IPS-NIHi11 (cell line): ENCODE measurements at regions not wholly inside any gene's neighbourhood (a gene's known extent, or its start where the extent isn't known, plus 50 kb on each side); places are given as distances from the start of the nearest gene placed in this dataset.
"Not testable (repeated sequence)": the region's sequence is repeated elsewhere in the genome, so short reads cannot be mapped to it uniquely, and the experiment has no call there.

Experiments used
- DNase-seq: peaks from one replicate; pipeline ENCODE4 v3.0.0; 2012; ENCODE audit warnings: mixed read lengths, low spot score

DNA sequence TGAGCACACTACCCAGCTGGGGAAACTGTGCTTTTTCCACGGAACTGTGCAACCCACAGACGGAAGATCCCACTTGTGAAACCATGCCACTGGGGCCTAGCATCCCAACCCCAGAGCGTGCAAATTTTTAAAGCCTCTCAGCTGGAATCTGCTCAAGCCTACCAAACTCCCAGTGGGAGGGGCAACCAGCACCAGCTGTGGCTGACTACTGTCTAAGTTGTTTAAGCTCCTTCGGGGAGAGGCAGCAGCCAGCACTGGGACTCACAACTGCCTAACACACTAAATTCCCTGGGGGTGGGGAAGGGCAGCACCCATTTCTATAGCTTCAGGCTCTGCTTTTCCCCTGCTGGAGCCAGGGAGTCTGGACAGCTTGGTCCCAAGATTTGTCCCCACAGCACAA is 287.6 kb upstream of the MSX2 start:
- no peak for DNase-seq

DNA sequence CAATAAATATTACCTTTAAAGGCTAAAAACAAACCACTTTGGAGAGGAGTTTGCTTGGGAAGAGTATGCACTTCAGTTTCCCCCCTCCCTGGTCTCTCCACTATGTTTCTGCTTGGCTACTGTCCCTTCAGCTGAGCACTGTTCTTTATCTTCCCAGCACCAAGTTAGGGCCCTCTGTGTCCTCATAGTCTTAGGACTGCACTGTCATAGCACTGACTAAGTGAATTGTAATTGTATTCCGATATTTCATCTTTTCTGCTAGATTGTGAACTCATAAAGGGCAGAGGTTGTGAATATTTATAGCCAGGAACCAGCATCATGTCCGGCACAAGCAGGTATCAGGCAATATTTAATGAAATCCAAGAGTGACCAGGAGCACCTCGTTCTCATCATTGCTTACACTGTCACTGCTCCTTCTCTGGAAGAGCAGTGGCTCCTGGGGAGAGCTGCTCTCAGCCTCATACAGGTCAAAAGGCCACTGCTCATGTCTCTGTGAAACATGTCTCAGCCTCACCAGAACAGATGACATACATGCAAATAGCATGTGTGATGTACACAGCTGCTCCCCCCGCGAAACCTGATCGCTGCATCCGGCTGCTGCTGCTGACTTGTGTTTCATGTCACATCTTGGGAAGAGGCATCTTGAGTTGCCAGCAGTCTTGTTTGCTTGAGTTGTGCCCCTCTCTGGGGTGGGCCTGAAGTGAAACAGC is 279.7 kb upstream of the MSX2 start:
- no peak for DNase-seq

GRCh38 chr5:174446446-174446845 is 277.9 kb upstream of the MSX2 start:
- DNase-seq: no peak

- DNase-seq: no peak
Observed at GRCh38 chr5:174446988-174447387, 277.4 kb upstream of the MSX2 start.

DNA sequence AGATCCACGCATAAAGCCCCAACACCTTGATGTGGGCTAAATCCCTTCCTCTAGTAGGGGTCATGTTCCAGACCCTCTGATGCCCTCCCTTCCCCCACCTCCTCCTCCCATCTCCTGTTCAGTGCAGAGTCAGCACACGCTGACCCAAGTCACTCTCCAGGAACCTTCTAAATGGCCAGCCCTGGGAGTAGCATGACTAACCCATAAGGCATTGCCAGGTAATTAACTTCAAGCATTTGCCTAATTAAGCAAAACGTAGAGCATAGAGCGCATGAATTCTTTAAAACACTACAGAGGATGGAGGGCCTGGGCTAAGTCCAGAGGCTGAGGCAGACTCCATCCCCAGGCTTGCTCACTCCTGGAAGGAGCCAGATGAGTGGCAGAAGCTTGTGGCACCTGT is 276.3 kb upstream of the MSX2 start:
- no peak for DNase-seq

DNA sequence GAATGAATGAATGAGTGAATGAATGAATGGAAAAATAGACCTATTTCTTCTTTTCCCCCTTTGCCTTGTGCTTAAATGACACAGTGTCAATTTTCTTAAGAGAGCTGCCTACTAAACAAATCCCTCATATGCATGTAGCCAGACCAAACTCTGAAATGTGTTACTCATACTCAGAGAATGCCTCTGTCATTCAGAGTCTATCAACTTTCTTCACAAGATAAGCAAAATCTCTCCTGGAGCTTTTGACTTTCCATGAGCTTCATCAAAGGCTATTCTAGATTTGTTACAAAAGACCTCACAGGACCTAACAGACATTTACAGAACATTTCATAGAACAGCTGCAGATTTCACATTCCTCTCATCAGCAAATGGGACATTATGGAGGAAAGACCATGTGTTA is 275.7 kb upstream of the MSX2 start:
- no peak for DNase-seq

DNA sequence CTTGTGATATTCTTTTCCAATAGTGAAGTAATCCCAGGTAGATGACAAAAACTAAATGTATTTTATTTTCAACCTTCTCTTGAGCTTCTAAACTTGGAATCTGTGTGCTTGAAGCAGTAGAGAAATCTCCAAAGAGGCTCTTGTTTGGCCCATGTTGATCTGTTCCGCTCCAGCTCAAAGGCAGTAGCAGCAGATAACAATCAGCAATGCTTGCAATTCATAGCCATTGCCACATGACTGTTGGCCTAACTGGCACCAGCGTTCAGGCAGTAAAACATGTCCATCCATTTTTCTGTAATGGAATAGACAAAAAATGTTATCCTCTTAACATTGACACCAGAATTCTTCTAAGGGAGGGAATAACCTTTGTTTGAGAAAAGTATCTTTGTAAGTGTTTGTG is 270.7 kb upstream of the MSX2 start:
- no peak for DNase-seq

DNA sequence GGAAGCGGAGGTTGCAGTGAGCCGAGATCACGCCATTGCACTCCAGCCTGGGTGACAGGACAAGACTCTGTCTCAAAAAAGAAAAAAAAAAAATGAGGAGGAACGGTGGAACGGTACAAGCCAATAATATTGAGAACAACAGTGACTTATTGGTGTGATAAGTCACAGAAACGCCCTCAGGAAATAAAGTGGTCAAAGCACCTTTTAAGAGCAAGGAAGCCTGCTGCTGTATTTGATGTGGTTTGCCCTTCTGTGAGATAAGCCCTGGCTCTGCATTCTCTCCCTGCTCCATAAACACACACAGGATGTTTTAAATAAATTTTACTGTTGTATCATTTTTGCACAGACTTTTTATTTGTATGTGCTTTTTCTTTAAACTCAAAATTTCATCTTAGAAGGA is 269.9 kb upstream of the MSX2 start:
- no peak for DNase-seq

DNA sequence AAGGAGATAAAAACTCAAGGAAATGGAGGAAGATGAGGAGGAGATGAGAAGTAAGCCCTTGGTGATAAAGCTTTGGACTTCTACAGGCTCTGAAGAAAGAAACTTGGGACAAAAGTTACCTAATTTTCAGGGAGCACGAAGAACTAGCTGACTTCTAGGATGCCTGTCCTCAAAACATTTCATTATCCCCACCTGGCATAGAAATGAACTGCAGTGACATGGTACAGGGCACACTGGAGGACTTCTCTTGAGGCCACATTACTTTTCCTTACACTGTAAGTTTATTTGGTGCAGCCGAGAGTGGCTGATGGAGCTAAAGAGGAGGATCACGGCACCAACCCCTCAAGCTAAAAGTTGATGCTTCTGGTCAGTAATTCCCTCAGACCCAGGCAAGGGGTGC is 269.5 kb upstream of the MSX2 start:
- no peak for DNase-seq

- DNase-seq: no peak
Observed at GRCh38 chr5:174455301-174455700, 269.1 kb upstream of the MSX2 start.

GRCh38 chr5:174457141-174457678 is 267.2 kb upstream of the MSX2 start:
- no peak for DNase-seq

- DNase-seq: no peak
Observed at GRCh38 chr5:174459071-174459702, 265.2 kb upstream of the MSX2 start.

DNA sequence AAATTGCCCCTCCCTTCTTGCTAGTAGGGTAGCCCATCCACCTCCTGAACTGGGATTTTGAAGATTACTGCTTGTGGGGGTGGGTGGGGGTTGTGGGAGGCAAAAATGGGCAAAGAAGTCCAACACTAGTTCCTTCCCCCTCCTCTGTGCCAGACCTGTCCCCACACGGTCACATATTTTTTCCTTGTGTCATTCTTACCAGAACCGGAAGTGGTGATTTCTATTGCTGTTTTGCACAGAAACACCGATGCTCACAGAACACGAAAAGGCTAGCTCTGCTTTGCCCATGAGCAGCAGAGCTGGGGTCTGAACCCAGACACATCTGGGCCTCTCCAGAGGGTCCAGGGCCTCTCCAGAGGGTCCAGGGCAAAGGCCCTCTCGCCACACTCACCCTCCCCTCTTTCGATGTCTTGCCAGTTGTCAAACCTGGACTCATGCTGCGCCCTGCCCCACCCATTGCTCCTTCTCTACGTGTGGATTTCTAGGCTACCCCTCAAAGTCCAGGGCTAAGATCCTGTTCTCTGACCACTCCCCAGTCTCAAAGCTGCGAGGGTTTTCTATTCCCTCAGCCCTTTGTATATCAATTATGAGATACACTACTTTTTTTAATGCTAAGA is 264.4 kb upstream of the MSX2 start:
- no peak for DNase-seq

DNA sequence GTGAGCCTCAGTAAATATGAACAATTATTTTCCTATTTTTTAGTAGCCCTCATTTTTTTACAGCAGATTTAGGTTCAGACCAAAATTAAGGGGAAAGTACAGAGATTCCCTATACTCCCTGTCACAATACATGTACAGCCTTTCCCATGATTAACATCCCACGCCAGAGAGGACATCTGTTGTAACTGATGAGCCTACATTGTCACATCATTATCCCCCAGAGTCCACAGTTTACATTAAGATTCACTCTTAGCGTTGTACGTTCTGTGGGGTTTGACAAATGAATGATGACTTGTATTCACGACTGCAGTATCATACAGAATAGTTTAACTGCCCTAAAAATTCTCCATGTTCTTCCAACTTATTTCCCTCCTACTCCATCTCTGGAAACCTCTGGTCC is 262.3 kb upstream of the MSX2 start:
- DNase-seq: no peak

DNA sequence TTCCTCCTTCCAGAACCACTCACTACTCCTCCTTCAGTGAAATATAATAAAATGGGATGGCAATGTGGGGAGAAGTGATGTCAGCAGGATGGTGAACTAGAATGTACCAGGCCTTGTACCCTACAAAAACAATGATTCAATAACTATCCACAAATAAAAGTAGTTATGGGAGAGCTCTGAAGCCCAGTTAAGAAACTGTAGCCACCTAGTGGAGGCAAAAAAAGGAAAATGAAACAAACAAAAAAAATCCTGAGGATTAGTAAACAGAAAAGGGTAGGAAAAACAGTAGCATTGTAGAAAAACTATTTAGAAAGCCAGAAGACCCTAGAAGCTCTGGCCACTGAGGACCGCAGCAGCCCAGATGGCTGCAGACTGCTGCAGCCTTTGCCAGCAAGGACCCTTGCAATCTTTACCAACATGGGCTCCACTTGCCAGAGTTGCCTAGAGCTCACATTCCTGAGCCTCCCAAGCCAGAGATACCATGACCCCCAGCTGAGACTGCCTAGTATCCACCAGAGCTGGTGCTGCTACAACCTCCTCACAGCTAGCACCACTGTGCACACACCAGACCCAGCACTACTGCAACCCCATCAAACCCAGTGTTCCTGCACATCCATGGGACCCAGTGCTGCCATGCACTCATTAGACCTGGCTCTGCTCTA is 259.7 kb upstream of the MSX2 start:
- no peak for DNase-seq

GRCh38 chr5:174471528-174471927 is 252.9 kb upstream of the MSX2 start:
- DNase-seq: not testable (repeated sequence)

- DNase-seq: no peak
Observed at GRCh38 chr5:174472956-174473355, 251.4 kb upstream of the MSX2 start.

- DNase-seq: not testable (repeated sequence)
Observed at GRCh38 chr5:174476001-174476400, 248.4 kb upstream of the MSX2 start.

DNA sequence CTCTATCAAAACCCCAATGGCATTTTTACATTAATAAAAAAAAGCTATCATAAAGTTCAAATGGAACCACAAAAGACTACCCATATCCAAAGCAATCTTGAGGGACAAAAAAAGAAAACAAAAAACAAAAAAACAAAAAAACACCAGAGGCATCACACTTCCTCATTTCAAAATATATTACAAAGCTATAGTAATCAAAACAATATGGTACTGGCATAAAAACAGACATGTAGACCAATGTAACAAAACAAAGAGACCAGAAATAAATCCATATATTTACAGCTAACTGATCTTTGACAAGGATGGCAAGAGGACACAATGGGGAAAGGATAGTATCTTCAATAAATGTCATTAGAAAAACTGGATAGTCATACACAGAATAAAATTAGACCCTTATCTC is 245.1 kb upstream of the MSX2 start:
- DNase-seq: no peak

DNA sequence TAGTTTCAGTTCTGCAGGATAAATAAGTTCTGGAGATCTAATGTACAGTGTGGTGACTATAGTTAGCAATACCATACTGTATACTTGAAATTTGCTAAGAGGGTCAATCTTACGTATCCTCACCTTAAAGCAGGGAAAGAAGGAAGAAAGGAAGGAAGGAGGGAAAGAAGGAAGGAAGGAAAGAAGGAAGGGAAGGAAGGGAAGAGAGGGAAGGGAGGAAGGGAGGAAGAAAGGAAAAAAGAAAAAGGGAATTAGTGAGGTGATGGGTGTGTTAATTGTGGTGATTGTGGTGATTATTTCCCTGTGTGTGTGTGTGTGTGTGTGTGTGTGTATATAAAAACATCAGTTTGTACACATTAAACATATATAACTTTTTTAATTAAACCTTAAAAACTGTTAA is 242.6 kb upstream of the MSX2 start:
- DNase-seq: no peak

DNA sequence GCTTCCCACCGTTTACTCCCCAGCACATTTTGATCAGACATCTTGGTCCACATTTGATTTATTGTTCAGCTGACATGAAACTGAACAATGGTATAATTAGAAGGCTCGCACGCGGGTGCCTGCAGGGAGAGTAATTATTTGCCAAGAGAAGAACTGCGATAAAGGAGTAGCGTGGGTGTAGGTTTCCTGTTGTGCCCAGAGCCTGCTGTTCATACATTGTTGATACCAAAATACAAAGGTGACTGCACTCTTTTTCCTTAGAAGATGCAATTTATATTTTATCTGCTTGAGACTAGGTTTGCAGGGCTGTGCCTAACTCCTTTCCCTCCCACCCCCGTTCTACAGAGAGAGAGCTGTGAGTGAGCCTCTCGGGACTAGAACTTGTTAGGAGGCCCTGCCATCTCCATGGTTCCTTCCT is 241.8 kb upstream of the MSX2 start:
- no peak for DNase-seq

DNA sequence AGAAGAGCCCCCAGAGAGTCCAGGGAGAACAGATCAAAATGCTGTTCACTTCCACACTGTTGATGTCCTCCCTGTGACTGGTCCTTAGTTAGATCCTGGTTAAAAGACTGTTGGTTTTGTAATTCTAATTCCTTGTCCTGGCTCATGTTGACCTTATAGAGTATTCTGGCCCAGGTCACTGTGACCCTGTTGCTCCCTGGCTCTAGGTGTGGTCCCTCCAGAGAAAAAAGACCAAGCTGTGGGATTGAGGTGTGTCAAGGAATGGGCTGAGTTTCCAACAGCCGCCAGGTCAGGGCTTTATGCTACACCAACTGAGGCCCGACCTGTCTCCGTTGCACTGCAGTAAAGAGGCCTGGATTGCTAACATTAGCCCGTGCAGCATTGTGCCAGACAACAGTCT is 241.0 kb upstream of the MSX2 start:
- no peak for DNase-seq

DNA sequence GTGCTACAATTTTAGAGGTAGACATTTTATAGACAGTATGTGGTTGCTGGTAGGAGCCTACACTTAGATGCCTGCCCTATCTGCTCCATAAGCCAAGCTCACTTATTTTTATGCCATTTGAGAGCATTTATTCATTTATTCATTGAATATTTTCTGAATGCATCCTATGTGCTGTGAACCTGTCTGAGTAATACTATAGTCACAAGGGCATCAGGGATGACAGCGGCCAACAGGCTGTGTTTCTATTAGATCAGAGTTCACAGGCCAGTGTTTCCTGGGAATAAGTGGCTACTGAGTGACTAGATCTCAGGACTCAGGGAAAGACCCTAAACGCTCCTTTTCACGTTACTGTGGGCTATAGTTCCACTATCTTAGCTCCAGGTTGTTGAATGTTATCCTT is 235.2 kb upstream of the MSX2 start:
- no peak for DNase-seq
